Epidermal melanocyte (primary cell): ENCODE measurements at regions not wholly inside any gene's neighbourhood (a gene's known extent, or its start where the extent isn't known, plus 50 kb on each side); places are given as distances from the start of the nearest gene placed in this dataset.
"Not testable (repeated sequence)": the region's sequence is repeated elsewhere in the genome, so short reads cannot be mapped to it uniquely, and the experiment has no call there.

Experiments
- DNase-seq: peaks from one replicate; pipeline ENCODE4 v3.0.0; 2011; ENCODE audit warnings: low spot score; ENCODE audit not compliant: insufficient read length

DNA sequence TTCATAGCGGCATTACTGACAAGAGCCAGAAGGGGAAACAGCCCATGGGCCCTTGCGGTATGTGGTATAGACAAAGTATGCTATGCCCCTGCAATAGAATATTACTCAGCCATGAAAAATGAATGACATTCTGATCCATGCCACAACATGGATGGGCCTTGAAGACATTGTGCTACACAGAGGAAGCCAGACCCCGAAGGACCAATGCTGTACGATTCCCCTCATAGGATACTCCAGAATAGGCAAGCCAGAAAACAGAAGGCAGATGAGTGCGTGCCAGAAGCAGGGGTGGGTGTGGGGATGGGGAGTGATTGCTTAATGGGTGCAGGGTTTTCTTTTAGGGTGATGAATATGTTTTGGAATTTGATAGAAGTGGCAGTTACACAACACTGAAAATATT is 342.0 kb downstream of the TEX29 start:
- DNase-seq, result no peak

- no peak for DNase-seq
Measured at GRCh38 chr13:111662895-111663294, 342.5 kb downstream of the TEX29 start.

GRCh38 chr13:111663505-111663904 is 343.1 kb downstream of the TEX29 start:
- no peak for DNase-seq

DNA sequence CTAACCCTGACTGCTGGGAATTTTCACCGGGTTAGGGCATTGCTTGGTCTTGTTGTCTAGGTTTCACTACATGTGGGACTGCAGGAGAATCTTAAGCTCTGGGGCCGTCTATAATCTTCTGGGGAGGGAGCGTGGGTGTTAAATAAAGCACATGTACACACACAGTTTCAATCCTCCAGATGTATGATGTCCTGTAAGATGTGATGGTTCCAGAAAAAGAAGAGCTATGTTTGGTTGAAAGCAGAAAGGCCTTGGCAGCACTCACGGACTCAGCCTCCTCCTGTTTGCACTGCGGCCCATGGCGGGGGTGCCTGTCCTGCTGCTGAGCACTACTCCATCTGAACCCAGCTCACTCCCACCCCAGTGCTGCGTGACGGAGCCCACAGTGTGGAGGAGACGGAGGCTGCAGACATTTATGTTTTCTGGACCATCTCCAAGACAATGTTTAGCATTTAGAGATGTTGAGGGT is 343.5 kb downstream of the TEX29 start:
- DNase-seq, result no peak

- no peak for DNase-seq
Measured at GRCh38 chr13:111664696-111665095, 344.3 kb downstream of the TEX29 start.

DNA sequence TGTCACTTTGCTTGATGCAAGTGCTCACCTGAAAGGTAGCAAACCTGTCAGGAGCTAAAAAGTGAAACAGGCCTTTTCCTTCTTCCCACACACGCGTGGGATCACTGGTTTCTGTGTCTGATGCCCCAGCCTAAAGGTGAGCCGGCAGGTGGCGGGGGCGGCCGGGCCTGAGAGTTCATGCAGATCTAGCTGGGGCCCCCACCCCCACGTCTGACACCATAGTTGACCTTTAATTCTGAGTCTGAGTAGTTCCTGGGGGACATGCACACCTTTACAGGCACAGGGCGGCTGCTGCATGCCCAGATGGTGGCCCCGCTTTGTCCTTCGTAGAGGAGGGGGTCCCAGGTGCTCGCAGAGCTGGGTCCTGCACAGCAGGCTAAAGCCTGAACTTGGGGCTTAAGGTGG is 345.3 kb downstream of the TEX29 start:
- no peak for DNase-seq

GRCh38 chr13:111666164-111666776 is 345.8 kb downstream of the TEX29 start:
- DNase-seq, result no peak

DNA sequence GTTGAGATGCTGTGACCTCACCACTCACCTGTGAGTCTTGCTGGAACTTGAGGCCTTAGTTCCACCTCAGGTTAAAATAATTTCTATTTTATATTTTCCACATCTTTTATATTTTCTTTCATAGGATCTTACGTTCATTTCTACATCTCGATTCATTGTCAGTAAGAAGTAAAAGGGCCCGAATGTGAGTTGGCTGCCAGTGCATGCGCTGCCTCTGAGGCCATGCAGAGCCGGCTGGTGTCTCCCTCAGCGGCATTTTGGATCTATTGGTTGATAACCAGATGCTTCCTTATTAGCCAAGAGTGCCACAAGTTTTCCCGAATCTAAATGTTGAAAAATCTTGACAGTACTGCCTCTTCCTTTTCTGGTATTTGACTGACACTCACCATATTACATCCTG is 347.3 kb downstream of the TEX29 start:
- DNase-seq, result no peak

DNA sequence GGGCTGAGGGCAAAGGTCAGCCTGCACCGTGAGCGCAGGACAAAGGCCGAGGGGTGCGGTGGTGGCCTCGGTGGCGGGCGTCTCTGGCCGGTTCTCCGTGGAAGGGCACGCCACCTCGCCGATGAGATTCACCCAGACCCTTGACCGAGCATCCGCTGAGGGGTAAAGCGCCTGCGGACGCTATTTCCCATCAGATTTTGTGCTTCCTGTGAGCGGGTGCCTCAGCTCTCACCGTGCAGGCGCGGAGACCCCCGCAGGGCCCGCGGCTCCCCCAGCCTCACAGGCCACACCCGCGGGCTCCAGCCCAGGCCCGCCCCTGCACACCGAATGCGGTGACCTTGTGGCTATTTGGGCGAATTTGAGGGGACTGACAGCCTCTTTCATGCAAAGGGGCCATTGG is 348.0 kb downstream of the TEX29 start:
- no peak for DNase-seq

DNA sequence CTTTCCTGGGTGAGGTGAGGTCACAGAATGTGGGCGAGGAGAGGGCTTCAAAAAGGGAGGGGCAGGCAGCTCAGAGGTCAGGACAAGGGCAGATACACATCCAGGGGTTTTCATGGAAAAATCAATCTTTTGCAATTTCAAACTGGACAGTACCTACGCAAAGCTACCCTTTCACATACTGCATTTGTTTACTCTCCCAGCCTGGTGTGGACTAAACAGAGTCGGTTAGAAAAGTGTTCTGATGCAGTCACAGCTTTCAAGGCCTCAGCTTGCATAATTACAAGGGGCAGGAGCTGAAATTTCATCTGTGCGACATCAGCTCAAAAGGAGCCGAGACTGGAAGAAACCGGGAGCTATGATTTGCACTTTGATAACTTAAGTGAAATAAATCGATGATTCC is 351.8 kb downstream of the TEX29 start:
- not testable (repeated sequence) for DNase-seq

DNA sequence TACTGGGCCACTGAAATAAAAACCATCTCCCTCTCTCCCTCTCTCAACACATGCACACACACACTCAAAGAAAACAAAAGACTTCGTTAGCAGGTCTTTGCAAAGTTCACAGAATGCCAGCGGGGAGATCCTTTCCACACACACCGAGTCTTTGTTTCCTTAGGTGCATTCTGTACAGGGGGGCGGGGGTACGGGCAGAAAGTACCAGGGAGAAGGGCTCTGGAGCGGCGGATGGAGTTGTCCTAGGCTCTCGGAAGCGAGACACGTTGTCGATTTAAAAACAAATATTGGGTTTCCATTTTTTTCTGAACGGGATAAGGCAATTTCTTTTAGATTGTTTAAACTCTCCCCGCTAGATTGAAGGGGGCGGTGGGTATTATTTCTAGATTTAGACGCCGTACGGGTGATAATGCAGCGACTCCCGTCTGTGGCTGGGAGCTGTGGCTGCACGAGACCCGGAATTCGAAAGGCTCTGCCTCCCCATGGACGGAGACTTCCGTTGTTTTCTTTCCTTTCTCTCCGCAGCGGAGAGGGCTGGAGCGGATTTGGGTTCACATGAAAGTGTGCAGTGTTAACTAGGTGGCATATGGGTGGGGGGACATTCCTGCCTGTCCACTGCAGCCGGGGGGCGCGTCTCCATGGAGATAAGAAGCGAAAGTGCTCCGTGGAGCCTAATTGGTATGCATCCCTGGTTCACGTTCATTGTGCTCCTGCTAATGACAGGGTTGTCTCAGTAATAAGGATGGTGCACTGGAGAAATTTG is 357.9 kb downstream of the TEX29 start:
- DNase-seq, result not testable (repeated sequence)

DNA sequence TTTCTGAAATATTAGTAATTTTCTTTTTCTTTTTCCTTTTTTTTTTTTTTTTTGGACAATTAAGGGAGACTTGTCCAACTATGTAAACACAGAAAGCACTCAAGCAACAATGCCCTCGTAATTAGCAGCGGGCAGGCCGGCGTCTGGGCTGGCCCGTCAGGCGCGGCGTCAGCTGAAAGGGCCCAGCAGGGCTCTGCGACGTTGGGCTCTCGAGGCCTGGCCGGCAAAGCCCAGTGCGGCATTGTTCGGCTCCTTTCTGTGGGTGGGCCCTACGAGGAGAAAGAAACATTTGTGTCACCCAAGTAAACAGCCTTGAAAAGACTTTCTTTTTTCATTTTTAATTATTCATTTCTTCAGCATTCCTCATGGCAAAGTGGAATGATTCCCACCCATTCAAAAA is 359.2 kb downstream of the TEX29 start:
- DNase-seq, result not testable (repeated sequence)

GRCh38 chr13:111680100-111680499 is 359.7 kb downstream of the TEX29 start:
- DNase-seq, result not testable (repeated sequence)

- DNase-seq, result not testable (repeated sequence)
Measured at GRCh38 chr13:111692028-111692427, 371.6 kb downstream of the TEX29 start.

DNA sequence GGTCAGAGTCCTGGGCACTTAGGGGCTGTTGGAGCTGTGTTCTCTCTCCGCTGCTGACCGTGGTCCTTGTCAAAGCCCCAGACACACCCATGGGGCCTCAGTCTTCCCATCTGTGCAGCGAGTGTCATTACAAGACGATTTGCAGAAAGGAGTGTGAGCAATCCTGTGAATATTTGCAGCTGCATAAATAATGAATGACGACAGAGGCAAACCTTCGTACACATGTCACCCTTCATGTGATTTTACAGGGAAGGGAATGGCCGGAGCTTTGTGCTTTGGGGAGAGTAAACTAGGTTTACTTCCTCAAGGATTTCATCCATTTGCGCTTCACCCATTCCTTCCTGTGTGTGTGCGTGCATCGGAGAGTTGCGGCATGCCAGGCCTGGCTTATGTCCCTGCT is 370.8 kb upstream of the SOX1 start:
- not testable (repeated sequence) for DNase-seq

GRCh38 chr13:111702059-111702458 is 364.9 kb upstream of the SOX1 start:
- DNase-seq, result not testable (repeated sequence)
